H9 (cell line): ENCODE measurements at regions not wholly inside any gene's neighbourhood (a gene's known extent, or its start where the extent isn't known, plus 50 kb on each side); places are given as distances from the start of the nearest gene placed in this dataset.

Experiments
- DNase-seq: peaks from one replicate; pipeline ENCODE4 v3.0.0-alpha.2; 2017
- H2AFZ ChIP-seq: one replicate; pipeline ENCODE4 v1.6.1; 2013; ENCODE audit warnings: mild to moderate bottlenecking, low read length, control low read depth, moderate library complexity
- H2AK5ac ChIP-seq: 2 replicates; pipeline ENCODE4 v1.6.1; 2013; ENCODE audit warnings: low read length, control low read depth, mixed read lengths; ENCODE audit not compliant: insufficient read length
- H2BK120ac ChIP-seq: one replicate; pipeline ENCODE4 v1.6.1; 2013; ENCODE audit warnings: low read depth, mild to moderate bottlenecking, low read length, control low read depth, inconsistent platforms; ENCODE audit not compliant: poor library complexity, severe bottlenecking
- H2BK12ac ChIP-seq: 2 replicates; pipeline ENCODE4 v1.6.1; 2013; ENCODE audit warnings: low read length, control low read depth, mixed read lengths, low read depth; ENCODE audit not compliant: insufficient read length
- H2BK15ac ChIP-seq: 2 replicates; pipeline ENCODE4 v1.6.1; 2013; ENCODE audit warnings: low read depth, low read length, control low read depth
- H2BK20ac ChIP-seq: one replicate; pipeline ENCODE4 v1.6.1; 2013; ENCODE audit warnings: low read depth, mild to moderate bottlenecking, low read length, control low read depth, inconsistent platforms; ENCODE audit not compliant: poor library complexity, severe bottlenecking
- H2BK5ac ChIP-seq: 2 replicates; pipeline ENCODE4 v1.6.1; 2013; ENCODE audit warnings: low read length, control low read depth, mixed read lengths; ENCODE audit not compliant: insufficient read length
- H3K14ac ChIP-seq: 2 replicates; pipeline ENCODE4 v1.6.1; 2013; ENCODE audit warnings: low read length, control low read depth; ENCODE audit not compliant: insufficient read depth
- H3K18ac ChIP-seq: 2 replicates; pipeline ENCODE4 v1.6.1; 2013; ENCODE audit warnings: low read depth, mild to moderate bottlenecking, mixed read lengths, low read length, control low read depth; ENCODE audit not compliant: insufficient read length
- H3K23ac ChIP-seq: 2 replicates; pipeline ENCODE4 v1.6.1; 2013; ENCODE audit warnings: low read length, control low read depth, mixed read lengths, low read depth; ENCODE audit not compliant: insufficient read length
- H3K23me2 ChIP-seq: 2 replicates; pipeline ENCODE4 v1.6.1; 2013; ENCODE audit warnings: low read depth, mild to moderate bottlenecking, mixed read lengths, low read length, control low read depth; ENCODE audit not compliant: insufficient read length, poor library complexity, severe bottlenecking
- H3K27ac ChIP-seq: 2 replicates; pipeline ENCODE4 v1.5.1; 2013; ENCODE audit warnings: low read length, control low read depth, mixed read lengths, low read depth; ENCODE audit not compliant: insufficient read length
- H3K27me3 ChIP-seq: 2 replicates; pipeline ENCODE4 v1.6.1; 2013; ENCODE audit warnings: low read length, control low read depth, inconsistent platforms; ENCODE audit not compliant: insufficient read depth
- H3K4ac ChIP-seq: 2 replicates; pipeline ENCODE4 v1.6.1; 2013; ENCODE audit warnings: low read depth, mild to moderate bottlenecking, control low read depth, inconsistent platforms, low read length, moderate library complexity
- H3K4me1 ChIP-seq: 2 replicates; pipeline ENCODE4 v1.6.1; 2013; ENCODE audit warnings: low read length, control low read depth, inconsistent platforms; ENCODE audit not compliant: insufficient read depth
- H3K4me2 ChIP-seq: 2 replicates; pipeline ENCODE4 v1.6.1; 2013; ENCODE audit warnings: low read length, control low read depth, mixed read lengths; ENCODE audit not compliant: insufficient read length, insufficient read depth
- H3K56ac ChIP-seq: 2 replicates; pipeline ENCODE4 v1.6.1; 2013; ENCODE audit warnings: low read depth, mild to moderate bottlenecking, mixed read lengths, low read length, control low read depth; ENCODE audit not compliant: insufficient read length
- H3K79me1 ChIP-seq: 2 replicates; pipeline ENCODE4 v1.6.1; 2013; ENCODE audit warnings: low read depth, mild to moderate bottlenecking, moderate library complexity, low read length, control low read depth, inconsistent platforms; ENCODE audit not compliant: insufficient read depth, poor library complexity, severe bottlenecking
- H3K79me2 ChIP-seq: 2 replicates; pipeline ENCODE4 v1.6.1; 2013; ENCODE audit warnings: low read length, control low read depth, inconsistent platforms; ENCODE audit not compliant: insufficient read depth
- H3K9ac ChIP-seq: 2 replicates; pipeline ENCODE4 v1.6.1; 2013; ENCODE audit warnings: low read length, control low read depth, mixed read lengths; ENCODE audit not compliant: insufficient read length; ENCODE audit errors: extremely low read depth
- H3K9me3 ChIP-seq: one replicate; pipeline ENCODE4 v1.6.1; 2013; ENCODE audit warnings: low read depth, low read length, inconsistent platforms; ENCODE audit not compliant: control insufficient read depth
- H3T11ph ChIP-seq: one replicate; pipeline ENCODE4 v1.6.1; 2013; ENCODE audit warnings: mild to moderate bottlenecking, low read length, control low read depth, inconsistent platforms
- H4K20me1 ChIP-seq: one replicate; pipeline ENCODE4 v1.6.1; 2013; ENCODE audit not compliant: control insufficient read depth, insufficient read length, insufficient read depth
- H4K5ac ChIP-seq: 2 replicates; pipeline ENCODE4 v1.6.1; 2013; ENCODE audit warnings: low read depth, mild to moderate bottlenecking, mixed read lengths, low read length, control low read depth; ENCODE audit not compliant: insufficient read length
- H4K8ac ChIP-seq: replicated peaks from 2 replicates; pipeline ENCODE4 v1.6.1; 2013; ENCODE audit warnings: low read length, control low read depth, mixed read lengths, low read depth; ENCODE audit not compliant: insufficient read length
- H4K91ac ChIP-seq: 2 replicates; pipeline ENCODE4 v1.6.1; 2013; ENCODE audit warnings: low read depth, mild to moderate bottlenecking, moderate library complexity, mixed read lengths, low read length, control low read depth; ENCODE audit not compliant: insufficient read length
- H3K27ac Mint-ChIP-seq, 3 experiments: 2 replicates in 2 of 3; 3 replicates in 1 of 3; pipeline ENCODE4 v1.8.0; 2020 to 2021; ENCODE audit warnings: mixed read lengths in 3 of 3, mild to moderate bottlenecking in 1 of 3, moderate library complexity in 1 of 3
- H3K27me3 Mint-ChIP-seq: 2 replicates; pipeline ENCODE4 v1.8.0; 2021; ENCODE audit warnings: low read depth, mild to moderate bottlenecking, moderate library complexity, mixed read lengths
- H3K36me3 Mint-ChIP-seq, 3 experiments: 2 replicates in 2 of 3; 3 replicates in 1 of 3; pipeline ENCODE4 v1.8.0; 2020 to 2021; ENCODE audit warnings: low read depth in 3 of 3, mixed read lengths in 3 of 3; ENCODE audit not compliant: insufficient read depth in 1 of 3
- H3K4me1 Mint-ChIP-seq, 2 experiments: 2 replicates each; pipeline ENCODE4 v1.8.0; 2020; ENCODE audit warnings: mixed read lengths in 2 of 2
- H3K4me3 Mint-ChIP-seq, 2 experiments: 2 replicates in 1 of 2; 3 replicates in 1 of 2; pipeline ENCODE4 v1.8.0; 2020 to 2021; ENCODE audit warnings: mild to moderate bottlenecking in 2 of 2, mixed read lengths in 2 of 2, moderate library complexity in 1 of 2
- H3K9me3 Mint-ChIP-seq, 2 experiments: 2 replicates in 1 of 2; 3 replicates in 1 of 2; pipeline ENCODE4 v1.8.0; 2020; ENCODE audit warnings: mild to moderate bottlenecking in 2 of 2, mixed read lengths in 2 of 2, moderate library complexity in 1 of 2
- WGBS: extraction: QIAGEN DNeasy Blood & Tissue Kit; methylation state at CpG from one replicate; pipeline ENCODE4 v1.1.7; 2013; ENCODE audit warnings: missing lambda C conversion rate, low lambda C conversion rate, mixed read lengths; ENCODE audit not compliant: insufficient read length; ENCODE audit errors: extremely low coverage; 5-methylcytosine and 5-hydroxymethylcytosine counted together
- TF ChIP-seq, protein P1 (sequence below): fragments of 200-600 bp; sonication (generic); conservative IDR thresholded peaks from 3 replicates; pipeline ENCODE4 v1.8.0; 2021; ENCODE audit warnings: antibody characterized with exemption, mild to moderate bottlenecking

DNA sequence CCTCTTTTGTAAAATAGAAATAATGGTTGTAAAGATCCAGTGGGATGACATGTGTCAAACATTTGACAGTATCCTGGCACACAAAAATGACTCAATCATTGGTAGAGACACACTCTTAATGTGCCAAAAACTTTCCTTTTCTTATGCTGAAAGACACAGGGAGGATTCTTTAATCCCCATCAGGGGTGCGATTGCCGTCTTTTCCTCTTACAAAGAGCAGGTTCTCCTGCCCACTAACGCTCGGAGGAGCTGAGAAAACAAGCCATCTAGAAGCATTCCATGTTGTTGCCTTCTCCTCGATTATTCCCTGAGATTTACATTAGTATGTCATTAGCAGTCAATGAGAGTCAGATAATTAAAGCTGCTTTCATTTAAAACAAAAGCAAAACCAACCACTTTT, 342.6 kb upstream of the CCNH start:
- Mint-ChIP-seq H3K9me3 (no peaks in the 10 kb centered on the region), H3K36me3 (no peaks in the 10 kb centered on the region), H3K27me3 (no peaks in the 10 kb centered on the region), H3K4me3 (no peak overlapping the region; a peak in 3 of 5 replicates), H3K4me1 (peaks cover 26 to 31% of the 10 kb centered on the region in 2 experiments), H3K27ac (peak overlapping the region in 1 of 3 experiments; percentile 86; a peak in 4 of 7 replicates)
- no peak overlapping the region for H2BK120ac ChIP-seq
- H4K91ac ChIP-seq: no peak overlapping the region
- H3T11ph ChIP-seq: no peak overlapping the region
- H4K20me1 ChIP-seq: no peaks in the 10 kb centered on the region
- H4K5ac ChIP-seq: no peak overlapping the region
- H3K18ac ChIP-seq: no peak overlapping the region
- H3K56ac ChIP-seq: no peak overlapping the region
- no peak overlapping the region for H2BK5ac ChIP-seq
- no peak overlapping the region for H2AFZ ChIP-seq
- no peak overlapping the region for H2BK12ac ChIP-seq
- H2BK20ac ChIP-seq: no peak overlapping the region
- H2AK5ac ChIP-seq: no peak overlapping the region
- no peak overlapping the region for H3K4me2 ChIP-seq
- H3K27me3 ChIP-seq: no peaks in the 10 kb centered on the region
- H3K27ac ChIP-seq: no peak overlapping the region
- no peaks in the 10 kb centered on the region for H3K23me2 ChIP-seq
- TF ChIP-seq, protein P1, sequence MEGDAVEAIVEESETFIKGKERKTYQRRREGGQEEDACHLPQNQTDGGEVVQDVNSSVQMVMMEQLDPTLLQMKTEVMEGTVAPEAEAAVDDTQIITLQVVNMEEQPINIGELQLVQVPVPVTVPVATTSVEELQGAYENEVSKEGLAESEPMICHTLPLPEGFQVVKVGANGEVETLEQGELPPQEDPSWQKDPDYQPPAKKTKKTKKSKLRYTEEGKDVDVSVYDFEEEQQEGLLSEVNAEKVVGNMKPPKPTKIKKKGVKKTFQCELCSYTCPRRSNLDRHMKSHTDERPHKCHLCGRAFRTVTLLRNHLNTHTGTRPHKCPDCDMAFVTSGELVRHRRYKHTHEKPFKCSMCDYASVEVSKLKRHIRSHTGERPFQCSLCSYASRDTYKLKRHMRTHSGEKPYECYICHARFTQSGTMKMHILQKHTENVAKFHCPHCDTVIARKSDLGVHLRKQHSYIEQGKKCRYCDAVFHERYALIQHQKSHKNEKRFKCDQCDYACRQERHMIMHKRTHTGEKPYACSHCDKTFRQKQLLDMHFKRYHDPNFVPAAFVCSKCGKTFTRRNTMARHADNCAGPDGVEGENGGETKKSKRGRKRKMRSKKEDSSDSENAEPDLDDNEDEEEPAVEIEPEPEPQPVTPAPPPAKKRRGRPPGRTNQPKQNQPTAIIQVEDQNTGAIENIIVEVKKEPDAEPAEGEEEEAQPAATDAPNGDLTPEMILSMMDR: no peak
- H3K9ac ChIP-seq: no peak overlapping the region
- H3K23ac ChIP-seq: no peak overlapping the region
- H3K79me2 ChIP-seq: no peaks in the 10 kb centered on the region
- WGBS: no CpG with 5 or more reads among the region's 5 CpGs
- H3K9me3 ChIP-seq: no peaks in the 10 kb centered on the region
- no peak overlapping the region for H3K4ac ChIP-seq
- H3K4me1 ChIP-seq: peaks cover 6% of the 10 kb centered on the region
- no peak overlapping the region for H4K8ac ChIP-seq
- no peak overlapping the region for H3K14ac ChIP-seq
- no peaks in the 10 kb centered on the region for H3K79me1 ChIP-seq
- no peak overlapping the region for H2BK15ac ChIP-seq
- peak; percentile 36 for DNase-seq
